Tibial nerve (tissue), 4 donors: ENCODE measurements at regions not wholly inside any gene's neighbourhood (a gene's known extent, or its start where the extent isn't known, plus 50 kb on each side); places are given as distances from the start of the nearest gene placed in this dataset.

Source experiments
- DNase-seq, 2 donors: peaks; one replicate each; pipeline ENCODE4 v3.0.0-alpha.2; 2019; ENCODE audit warnings: low spot score in 2 of 2
- H3K27ac ChIP-seq, 4 donors: fragments of 200-600 bp; sonication (generic) in 3 of 4; one replicate each; pipeline ENCODE4 v1.5.1; 2017 to 2019; ENCODE audit warnings: mild to moderate bottlenecking in 1 of 4
- H3K27me3 ChIP-seq, 2 donors: fragments of 200-600 bp; sonication (generic) in 1 of 2; one replicate each; pipeline versions ENCODE4 v1.5.1 to v1.6.0; 2017 to 2019
- H3K36me3 ChIP-seq, 3 donors: fragments of 200-600 bp; sonication (generic); one replicate each; pipeline ENCODE4 v1.5.1; 2018 to 2019
- H3K4me1 ChIP-seq, 4 donors: fragments of 200-600 bp; sonication (generic) in 3 of 4; one replicate each; pipeline ENCODE4 v1.5.1; 2017 to 2019
- H3K4me3 ChIP-seq, 4 donors: fragments of 200-600 bp; sonication (generic) in 3 of 4; one replicate each; pipeline ENCODE4 v1.5.1; 2017 to 2019; ENCODE audit warnings: mild to moderate bottlenecking in 1 of 4, moderate library complexity in 1 of 4
- H3K9me3 ChIP-seq, 4 donors: fragments of 200-600 bp; sonication (generic) in 3 of 4; one replicate each; pipeline ENCODE4 v1.5.1; 2017 to 2019
- CTCF ChIP-seq, 5 experiments: fragments of 200-600 bp in 3 of 5; fragments of 450-650 bp in 2 of 5; sonication (generic) in 3 of 5; IDR thresholded peaks; one replicate each; pipeline ENCODE4 v1.5.1; 2016 to 2019; ENCODE audit warnings: antibody characterized with exemption in 5 of 5, mild to moderate bottlenecking in 3 of 5, moderate library complexity in 2 of 5
- EP300 ChIP-seq, 2 donors: sonication (generic); formaldehyde crosslinking; IDR thresholded peaks; one replicate each; pipeline ENCODE4 v1.6.1; 2017; ENCODE audit warnings: antibody characterized with exemption in 2 of 2, mild to moderate bottlenecking in 1 of 2
- POLR2A ChIP-seq, 2 donors: fragments of 450-650 bp; IDR thresholded peaks; one replicate each; pipeline ENCODE4 v1.6.1; 2017; ENCODE audit warnings: antibody characterized with exemption in 2 of 2, mild to moderate bottlenecking in 2 of 2, moderate library complexity in 2 of 2
- WGBS, 2 donors: methylation state at CpG; one replicate each; pipeline ENCODE4 v1.1.5; 2018; 5-methylcytosine and 5-hydroxymethylcytosine counted together

- Histone ChIP-seq H3K36me3 (no peaks in the 10 kb centered on the region), H3K27ac (no peak overlapping the region), H3K4me3 (no peak overlapping the region), H3K4me1 (peaks cover 0 to 8% (median 0%) of the 10 kb centered on the region in 4 donors), H3K9me3 (no peaks in the 10 kb centered on the region), H3K27me3 (no peaks in the 10 kb centered on the region)
- DNase-seq = no peak
- no peak for TF ChIP-seq CTCF (IDR thresholded peaks at IDR 0.05)
- TF ChIP-seq POLR2A (IDR thresholded peaks at IDR 0.05) = no peak
- TF ChIP-seq EP300 (IDR thresholded peaks at IDR 0.05) = no peak
- 66 to 76% methylated on average over 7 of the region's 7 CpGs for WGBS, 2 donors
Observed at GRCh38 chr1:220455559-220455958, 72.4 kb upstream of the MARK1 start.

- TF ChIP-seq POLR2A (IDR thresholded peaks at IDR 0.05) (no peak), CTCF (IDR thresholded peaks at IDR 0.05) (peak in 1 of 5 experiments; percentile 11), EP300 (IDR thresholded peaks at IDR 0.05) (no peak)
- Histone ChIP-seq H3K9me3 (no peaks in the 10 kb centered on the region), H3K27ac (no peak overlapping the region), H3K4me1 (peaks cover 0 to 8% (median 0%) of the 10 kb centered on the region in 4 donors), H3K36me3 (no peaks in the 10 kb centered on the region), H3K4me3 (no peak overlapping the region), H3K27me3 (no peaks in the 10 kb centered on the region)
- no peak for DNase-seq
- WGBS, 2 donors = 88 to 91% methylated on average over 3 of the region's 3 CpGs
Observed at GRCh38 chr1:220454155-220454777, 73.7 kb upstream of the MARK1 start.

- TF ChIP-seq EP300 (IDR thresholded peaks at IDR 0.05) (no peak), POLR2A (IDR thresholded peaks at IDR 0.05) (no peak), CTCF (IDR thresholded peaks at IDR 0.05) (no peak)
- WGBS, 2 donors = 57 to 62% methylated on average over 2 of the region's 2 CpGs
- H3K36me3 ChIP-seq = no peaks in the 10 kb centered on the region
- H3K4me1 ChIP-seq = peaks cover 0 to 8% (median 0%) of the 10 kb centered on the region in 4 donors
- no peak overlapping the region for H3K4me3 ChIP-seq
- no peak overlapping the region for H3K27ac ChIP-seq
- H3K27me3 ChIP-seq = no peaks in the 10 kb centered on the region
- no peaks in the 10 kb centered on the region for H3K9me3 ChIP-seq
- no peak for DNase-seq
Observed at GRCh38 chr1:220453371-220453770, 74.6 kb upstream of the MARK1 start.

- Histone ChIP-seq H3K36me3 (no peaks in the 10 kb centered on the region), H3K4me3 (no peak overlapping the region), H3K9me3 (no peaks in the 10 kb centered on the region), H3K27ac (no peak overlapping the region), H3K27me3 (no peaks in the 10 kb centered on the region), H3K4me1 (peaks cover 0 to 8% (median 0%) of the 10 kb centered on the region in 4 donors)
- DNase-seq = no peak
- WGBS, 2 donors = 20 to 22% methylated on average over 4 of the region's 4 CpGs
- TF ChIP-seq CTCF (IDR thresholded peaks at IDR 0.05) (no peak), POLR2A (IDR thresholded peaks at IDR 0.05) (no peak), EP300 (IDR thresholded peaks at IDR 0.05) (peak in 1 of 2 donors; percentile 35)
Observed at GRCh38 chr1:220451532-220451931, 76.4 kb upstream of the MARK1 start.

- H3K9me3 ChIP-seq = no peaks in the 10 kb centered on the region
Observed at GRCh38 chr1:220450927-220451326, 77.0 kb upstream of the MARK1 start.

More at GRCh38 chr1:220450927-220451326, 77.0 kb upstream of the MARK1 start:
- H3K36me3 ChIP-seq = no peaks in the 10 kb centered on the region
- no peaks in the 10 kb centered on the region for H3K27me3 ChIP-seq
- TF ChIP-seq POLR2A (IDR thresholded peaks at IDR 0.05) (no peak), CTCF (IDR thresholded peaks at IDR 0.05) (no peak), EP300 (IDR thresholded peaks at IDR 0.05) (no peak)
- 62 to 68% methylated on average over 2 of the region's 2 CpGs for WGBS, 2 donors
- H3K27ac ChIP-seq = no peak overlapping the region
- H3K4me1 ChIP-seq = peaks cover 0 to 8% (median 0%) of the 10 kb centered on the region in 4 donors
- no peak overlapping the region for H3K4me3 ChIP-seq
- no peak for DNase-seq
